Heart right ventricle (tissue), 16 donors: ENCODE measurements at regions not wholly inside any gene's neighbourhood (a gene's known extent, or its start where the extent isn't known, plus 50 kb on each side); places are given as distances from the start of the nearest gene placed in this dataset.
A peak's percentile ranks its signal among the peaks of the same experiment; 100 is the strongest.

Experiments used
- ATAC-seq, 8 donors: fragments of 200-7000 bp; cut with Tn5 transposase; one replicate each; pipeline ENCODE4 v1.9.1; 2020; ENCODE audit warnings: mild to moderate bottlenecking in 8 of 8, moderate library complexity in 8 of 8, moderate number of reproducible peaks in 1 of 8
- DNase-seq, 2 donors: peaks; one replicate each; pipeline ENCODE4 v3.0.0-alpha.2; 2020
- H3K27ac ChIP-seq, 10 donors: fragments of 200-600 bp; sonication (generic) in 2 of 10; one replicate each; pipeline versions ENCODE4 v1.5.0 to v1.8.0; 2020 to 2022; ENCODE audit warnings: mild to moderate bottlenecking in 3 of 10
- H3K27me3 ChIP-seq, 7 donors: fragments of 200-600 bp; one replicate each; pipeline ENCODE4 v1.8.0; 2021 to 2022; ENCODE audit warnings: mild to moderate bottlenecking in 2 of 7
- H3K36me3 ChIP-seq, 9 donors: fragments of 200-600 bp; sonication (generic) in 1 of 9; one replicate each; pipeline versions ENCODE4 v1.5.0 to v1.8.0; 2020 to 2022; ENCODE audit warnings: mild to moderate bottlenecking in 2 of 9
- H3K4me1 ChIP-seq, 9 donors: fragments of 200-600 bp; sonication (generic) in 1 of 9; one replicate each; pipeline versions ENCODE4 v1.5.0 to v1.8.0; 2020 to 2022; ENCODE audit warnings: mild to moderate bottlenecking in 4 of 9
- H3K4me3 ChIP-seq, 10 donors: fragments of 200-600 bp; sonication (generic) in 2 of 10; one replicate each; pipeline versions ENCODE4 v1.5.0 to v1.8.0; 2020 to 2022; ENCODE audit warnings: mild to moderate bottlenecking in 7 of 10, moderate library complexity in 2 of 10
- H3K9me3 ChIP-seq, 11 donors: fragments of 200-600 bp in 10 of 11; sonication (generic) in 2 of 11; one replicate each; pipeline versions ENCODE4 v1.5.0 to v1.8.0; 2013 to 2022; ENCODE audit warnings: mild to moderate bottlenecking in 2 of 11, control low read depth in 1 of 11, moderate library complexity in 1 of 11
- WGBS, 2 donors: extraction: QIAGEN DNeasy Blood & Tissue Kit; methylation state at CpG; one replicate each; pipeline ENCODE4 v1.1.7; 2013; ENCODE audit warnings: inconsistent platforms in 1 of 2; 5-methylcytosine and 5-hydroxymethylcytosine counted together
- intact Hi-C, 10 donors: fragments of 100-400 bp; cut with DNase I; formaldehyde crosslinking; loops; one replicate each; pipeline versions ENCODE4 v1.11.1 to v1.14.2; 2022
- TF ChIP-seq, protein P1 (sequence below), 9 donors: fragments of 200-600 bp; sonication (generic) in 2 of 9; IDR thresholded peaks; one replicate each; pipeline versions ENCODE4 v1.5.0 to v1.8.0; 2021 to 2022; ENCODE audit warnings: antibody characterized with exemption in 9 of 9, mild to moderate bottlenecking in 5 of 9, moderate library complexity in 1 of 9
- donor health status: Arrhythmogenic right ventricular cardiomyopathy.
- donor health status: ischemic (EF 13 %, LVEDD 7.1; RV severe dilation, severe dysfunction).
- donor health status: healthy with polysubstance abuse.
- donor health status: DM: no; HTN: yes; CAD: no.
- donor health status: DM: no; HTN: no; CAD: no.
- donor health status: ischemic (EF 25% LVEDD 6.9; RV normal size, moderate dysfunction).
- donor health status: ischemic (EF 25% LVEDD 5.7; RV mildly dilated, moderate dysfunction).
- donor health status: healthy.
- donor health status: DM: yes; HTN: yes; CAD: no.
- donor health status: Ischemic cardiomyopathy.
- donor health status: ischemic (EF 35%, LVEDD 5.7; RV mildly dilated, moderate dysfunction).
- donor health status: nonischemic (EF 11% LVEDD 7.7; RV severe dilation, severe dysfunction).
- donor health status: DM: yes; HTN: yes; CAD: no.
- donor health status: PGD.
- donor health status: ischemic (EF 29% LVEDD 5.4; RV normal size, mild dysfunction).
- donor health status: nonischemic (EF 23%, LVEDD 6.1; RV moderate dilation, normal function).

DNA sequence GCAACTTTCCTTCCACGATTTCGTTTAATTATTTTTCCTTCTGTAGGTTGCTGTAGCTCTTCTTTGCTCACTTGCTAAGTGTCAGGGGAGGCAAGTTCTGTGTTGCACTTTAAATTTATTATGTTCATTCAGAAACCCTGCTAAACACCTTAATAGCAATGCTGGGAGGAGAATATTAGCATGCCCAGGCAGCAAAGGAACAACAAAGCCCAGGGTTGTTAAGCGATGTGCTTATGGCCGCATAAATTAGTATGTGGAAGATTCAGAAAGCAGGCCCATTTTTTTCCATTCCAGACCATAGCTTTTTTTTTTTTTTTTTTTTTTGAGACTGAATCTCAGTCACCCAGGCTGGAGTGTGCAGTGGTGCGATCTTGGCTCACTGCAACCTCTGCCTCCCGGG, 151.3 kb downstream of the BACH1 start:
- WGBS, 2 donors = 74 to 81% methylated on average over 6 of the region's 6 CpGs
- DNase-seq (no peak), ATAC-seq (no peak)
- H3K4me1 ChIP-seq = no peaks in the 10 kb centered on the region
- H3K27ac ChIP-seq = peak overlapping the region in 5 of 10 donors; percentile 29 to 57 (median 43)
- no peaks in the 10 kb centered on the region for H3K36me3 ChIP-seq
- TF ChIP-seq, protein P1, sequence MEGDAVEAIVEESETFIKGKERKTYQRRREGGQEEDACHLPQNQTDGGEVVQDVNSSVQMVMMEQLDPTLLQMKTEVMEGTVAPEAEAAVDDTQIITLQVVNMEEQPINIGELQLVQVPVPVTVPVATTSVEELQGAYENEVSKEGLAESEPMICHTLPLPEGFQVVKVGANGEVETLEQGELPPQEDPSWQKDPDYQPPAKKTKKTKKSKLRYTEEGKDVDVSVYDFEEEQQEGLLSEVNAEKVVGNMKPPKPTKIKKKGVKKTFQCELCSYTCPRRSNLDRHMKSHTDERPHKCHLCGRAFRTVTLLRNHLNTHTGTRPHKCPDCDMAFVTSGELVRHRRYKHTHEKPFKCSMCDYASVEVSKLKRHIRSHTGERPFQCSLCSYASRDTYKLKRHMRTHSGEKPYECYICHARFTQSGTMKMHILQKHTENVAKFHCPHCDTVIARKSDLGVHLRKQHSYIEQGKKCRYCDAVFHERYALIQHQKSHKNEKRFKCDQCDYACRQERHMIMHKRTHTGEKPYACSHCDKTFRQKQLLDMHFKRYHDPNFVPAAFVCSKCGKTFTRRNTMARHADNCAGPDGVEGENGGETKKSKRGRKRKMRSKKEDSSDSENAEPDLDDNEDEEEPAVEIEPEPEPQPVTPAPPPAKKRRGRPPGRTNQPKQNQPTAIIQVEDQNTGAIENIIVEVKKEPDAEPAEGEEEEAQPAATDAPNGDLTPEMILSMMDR (IDR thresholded peaks at IDR 0.05) = no peak
- H3K9me3 ChIP-seq = peaks cover 0 to 20% (median 7%) of the 10 kb centered on the region in 11 donors
- no peak overlapping the region for H3K4me3 ChIP-seq
- intact Hi-C loops = no loop called here
- H3K27me3 ChIP-seq = no peaks in the 10 kb centered on the region

DNA sequence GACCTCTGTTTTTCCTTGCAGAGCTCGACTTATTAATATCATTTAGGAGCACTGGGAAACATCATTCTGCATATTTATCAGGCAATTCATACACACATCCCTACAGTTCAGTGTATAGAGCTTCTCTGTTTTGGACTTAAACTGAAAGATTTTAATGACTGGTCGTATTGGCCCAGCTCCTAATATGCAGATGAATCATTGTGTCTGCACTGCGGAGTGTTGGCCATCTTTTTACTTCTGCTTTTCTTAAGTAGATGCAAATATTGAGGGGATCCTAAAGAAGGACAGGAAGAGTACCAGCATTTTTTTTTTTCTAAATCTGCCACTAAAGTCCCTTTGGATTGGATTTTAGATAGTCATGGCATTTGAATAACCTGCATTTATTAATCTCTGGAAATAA, 154.8 kb downstream of the BACH1 start:
- Histone ChIP-seq H3K4me3 (no peak overlapping the region), H3K9me3 (peaks cover 0 to 16% (median 3%) of the 10 kb centered on the region in 11 donors), H3K4me1 (no peaks in the 10 kb centered on the region), H3K27ac (no peak overlapping the region), H3K36me3 (no peaks in the 10 kb centered on the region), H3K27me3 (no peaks in the 10 kb centered on the region)
- DNase-seq (no peak), ATAC-seq (no peak)
- intact Hi-C loops = no loop called here
- TF ChIP-seq, protein P1 (IDR thresholded peaks at IDR 0.05) = no peak
- 85 to 89% methylated on average over 3 of the region's 3 CpGs for WGBS, 2 donors

DNA sequence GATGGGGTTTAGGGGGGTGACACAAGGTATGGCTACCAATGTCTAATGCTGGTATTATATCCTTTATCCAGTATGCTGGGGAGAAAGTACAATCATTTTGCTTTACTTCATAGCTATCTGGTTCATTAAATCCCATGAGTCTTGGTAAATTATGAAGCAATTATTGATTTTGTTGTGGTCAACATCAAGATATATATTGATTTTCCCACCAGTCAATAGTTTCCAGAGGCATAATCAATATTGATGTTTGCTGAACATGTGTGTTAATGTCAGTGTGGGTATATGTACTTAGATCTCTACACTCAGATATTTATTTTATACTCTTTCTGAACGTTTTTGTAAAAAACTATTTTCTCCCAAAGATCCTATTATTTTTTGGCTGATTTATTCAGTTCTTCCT, 155.5 kb downstream of the BACH1 start:
- H3K4me3 ChIP-seq = no peak overlapping the region
- TF ChIP-seq, protein P1 (IDR thresholded peaks at IDR 0.05) = no peak
- 72 to 77% methylated on average over 1 of the region's 1 CpG for WGBS, 2 donors
- DNase-seq (no peak), ATAC-seq (no peak)
- no peaks in the 10 kb centered on the region for H3K36me3 ChIP-seq
- H3K27ac ChIP-seq = no peak overlapping the region
- peaks cover 0 to 9% (median 0%) of the 10 kb centered on the region in 11 donors for H3K9me3 ChIP-seq
- no peaks in the 10 kb centered on the region for H3K4me1 ChIP-seq
- intact Hi-C loops = no loop called here
- H3K27me3 ChIP-seq = no peaks in the 10 kb centered on the region

DNA sequence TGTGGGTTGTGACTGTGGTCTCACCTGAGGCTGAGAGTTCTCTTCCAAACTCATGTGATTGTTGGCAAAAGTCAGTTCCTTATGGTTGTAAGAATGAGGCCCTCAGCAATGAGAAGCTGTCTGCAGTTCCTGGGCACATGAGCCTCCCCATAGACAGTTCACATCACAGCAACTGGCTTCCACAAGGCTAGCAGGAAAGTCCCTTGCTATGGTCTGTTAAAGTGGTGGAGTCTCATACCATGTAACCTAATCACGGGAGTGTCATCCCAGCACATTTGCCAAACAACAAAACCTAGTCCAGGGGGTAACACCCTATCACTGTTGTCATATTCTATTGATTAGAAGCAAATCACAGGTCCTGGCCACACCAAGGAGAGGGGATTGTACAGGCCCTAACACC, 163.8 kb downstream of the BACH1 start:
- 89 to 97% methylated on average over 1 of the region's 1 CpG for WGBS, 2 donors
- intact Hi-C loops = no loop called here
- Histone ChIP-seq H3K4me3 (no peak overlapping the region), H3K27me3 (no peaks in the 10 kb centered on the region), H3K36me3 (peaks cover 0 to 22% (median 0%) of the 10 kb centered on the region in 9 donors), H3K9me3 (peaks cover 0 to 5% (median 0%) of the 10 kb centered on the region in 11 donors), H3K27ac (no peak overlapping the region), H3K4me1 (no peaks in the 10 kb centered on the region)
- no peak for DNase-seq
- ATAC-seq = no peak
- TF ChIP-seq, protein P1 (IDR thresholded peaks at IDR 0.05) = no peak
